B cell (primary cell): ENCODE measurements at regions not wholly inside any gene's neighbourhood (a gene's known extent, or its start where the extent isn't known, plus 50 kb on each side); places are given as distances from the start of the nearest gene placed in this dataset.

ENCODE experiments used
- ATAC-seq: fragments of 200-7000 bp; cut with Tn5 transposase; one replicate; pipeline ENCODE4 v1.10.0; 2021; ENCODE audit warnings: low read depth, mild to moderate bottlenecking, moderate number of reproducible peaks, moderate library complexity
- CTCF ChIA-PET: fragments of 350-600 bp; sonication (Branson Sonifier 250); formaldehyde crosslinking; loops from one replicate; lab custom pipeline; 2021; ENCODE audit warnings: antibody characterized with exemption, inconsistent platforms; lab: Charles Lee
- POLR2A ChIA-PET: fragments of 350-600 bp; sonication (Branson Sonifier 250); formaldehyde crosslinking; loops from one replicate; lab custom pipeline; 2021; ENCODE audit warnings: antibody characterized with exemption; lab: Charles Lee
- DNase-seq: peaks from one replicate; pipeline ENCODE4 v3.0.0; 2013
- H2AFZ ChIP-seq: 2 replicates; pipeline ENCODE4 v1.6.1; 2012; ENCODE audit warnings: mild to moderate bottlenecking, low read depth, low read length; ENCODE audit not compliant: insufficient read depth, poor library complexity, severe bottlenecking
- H3K27ac ChIP-seq, 2 donors: 1 replicate in 1 of 2; 2 replicates in 1 of 2; pipeline ENCODE4 v1.5.1; 2012 to 2013; ENCODE audit warnings: low read length in 2 of 2, mild to moderate bottlenecking in 2 of 2, moderate library complexity in 1 of 2
- H3K27me3 ChIP-seq, 4 experiments: fragments of 200-600 bp in 1 of 4; sonication (generic) in 1 of 4; replicated peaks in 1 of 4; 1 replicate in 2 of 4; 2 replicates in 2 of 4; pipeline versions ENCODE4 v1.6.1 to v1.7.0; 2013 to 2016; ENCODE audit warnings: low read length in 3 of 4, mild to moderate bottlenecking in 2 of 4, mixed read lengths in 1 of 4, moderate library complexity in 1 of 4; ENCODE audit not compliant: insufficient read depth in 4 of 4, control insufficient read depth in 3 of 4; ENCODE audit errors: control extremely low read depth in 1 of 4
- H3K36me3 ChIP-seq, 2 experiments: replicated peaks in 1 of 2; 1 replicate in 1 of 2; 2 replicates in 1 of 2; pipeline versions ENCODE4 v1.6.1 to v1.7.1; 2013; ENCODE audit warnings: low read length in 1 of 2; ENCODE audit not compliant: insufficient read depth in 2 of 2, control insufficient read depth in 1 of 2; ENCODE audit errors: control extremely low read depth in 1 of 2, extremely low read depth in 1 of 2
- H3K4me1 ChIP-seq, 2 donors: fragments of 200-600 bp in 1 of 2; sonication (generic) in 1 of 2; 1 replicate in 1 of 2; 2 replicates in 1 of 2; pipeline versions ENCODE4 v1.5.1 to v1.6.1; 2013 to 2017; ENCODE audit warnings: low read length in 2 of 2; ENCODE audit not compliant: control insufficient read depth in 2 of 2, insufficient read depth in 2 of 2
- H3K4me2 ChIP-seq: replicated peaks from 2 replicates; pipeline ENCODE3; 2012; ENCODE audit warnings: mild to moderate bottlenecking, low read depth, low read length; ENCODE audit not compliant: poor library complexity, severe bottlenecking
- H3K4me3 ChIP-seq, 5 experiments: fragments of 200-600 bp in 1 of 5; sonication (generic) in 1 of 5; 1 replicate in 3 of 5; 2 replicates in 2 of 5; pipeline versions ENCODE4 v1.5.1 to v1.7.0; 2011 to 2016; ENCODE audit warnings: low read length in 4 of 5, mild to moderate bottlenecking in 4 of 5, low read depth in 2 of 5, control low read depth in 1 of 5, moderate library complexity in 1 of 5; ENCODE audit not compliant: insufficient read depth in 1 of 5; ENCODE audit errors: control extremely low read depth in 1 of 5, extremely low read depth in 1 of 5
- H3K79me2 ChIP-seq: fragments of 200-600 bp; sonication (generic); one replicate; pipeline ENCODE4 v1.6.0; 2016; ENCODE audit warnings: low read length; ENCODE audit not compliant: control insufficient read depth, insufficient read depth
- H3K9ac ChIP-seq: fragments of 200-600 bp; sonication (generic); 2 replicates; pipeline ENCODE4 v1.6.1; 2017; ENCODE audit warnings: mild to moderate bottlenecking, low read length, moderate library complexity
- H3K9me3 ChIP-seq, 3 donors: one replicate each; pipeline versions ENCODE4 v1.6.1 to v1.7.1; 2013; ENCODE audit warnings: low read length in 2 of 3; ENCODE audit not compliant: control insufficient read depth in 2 of 3, insufficient read depth in 1 of 3; ENCODE audit errors: control extremely low read depth in 1 of 3
- H4K20me1 ChIP-seq: 2 replicates; pipeline ENCODE4 v1.6.0; 2012; ENCODE audit warnings: mild to moderate bottlenecking, low read length; ENCODE audit not compliant: insufficient read depth, control insufficient read depth, poor library complexity, severe bottlenecking
- H3K27ac Mint-ChIP-seq: one replicate; pipeline ENCODE4 v1.8.0; 2021; ENCODE audit warnings: mixed read lengths
- H3K27me3 Mint-ChIP-seq: one replicate; pipeline ENCODE4 v1.8.0; 2021; ENCODE audit warnings: mixed read lengths
- H3K4me1 Mint-ChIP-seq: one replicate; pipeline ENCODE4 v1.8.0; 2021; ENCODE audit warnings: mixed read lengths
- H3K4me3 Mint-ChIP-seq: one replicate; pipeline ENCODE4 v1.8.0; 2021; ENCODE audit warnings: mixed read lengths
- H3K9me3 Mint-ChIP-seq: one replicate; pipeline ENCODE4 v1.8.0; 2022; ENCODE audit warnings: mixed read lengths; ENCODE audit not compliant: insufficient read depth
- EZH2 ChIP-seq: IDR thresholded peaks from 2 replicates; pipeline ENCODE4 v1.6.1; 2012; ENCODE audit warnings: borderline replicate concordance, low read depth, mild to moderate bottlenecking, moderate library complexity, low read length; ENCODE audit not compliant: insufficient read depth, poor library complexity, severe bottlenecking
- WGBS: methylation state at CpG from one replicate; pipeline ENCODE4 v1.1.5; 2013; ENCODE audit warnings: missing lambda C conversion rate; ENCODE audit not compliant: insufficient coverage; 5-methylcytosine and 5-hydroxymethylcytosine counted together
- intact Hi-C: fragments of 100-400 bp; cut with micrococcal nuclease; formaldehyde crosslinking; loops from one replicate; pipeline ENCODE4 v1.10.0; 2022
- TF ChIP-seq, protein P1 (sequence below): fragments of 200-600 bp; IDR thresholded peaks from one replicate; pipeline ENCODE4 v1.8.0; 2022; ENCODE audit warnings: antibody characterized with exemption, mild to moderate bottlenecking

GRCh38 chr13:107231944-107232343 is 664.0 kb upstream of the ARGLU1 start:
- POLR2A ChIA-PET: no interaction called here
- no peaks in the 10 kb centered on the region for H3K27me3 Mint-ChIP-seq
- WGBS: 75% methylated on average over 5 of the region's 7 CpGs

GRCh38 chr13:107223867-107224266 is 655.9 kb upstream of the ARGLU1 start:
- Mint-ChIP-seq H3K27ac (no peak overlapping the region), H3K9me3 (no peaks in the 10 kb centered on the region), H3K4me1 (no peaks in the 10 kb centered on the region), H3K27me3 (no peaks in the 10 kb centered on the region), H3K4me3 (no peak overlapping the region)
- Histone ChIP-seq H3K79me2 (no peaks in the 10 kb centered on the region), H3K27me3 (no peaks in the 10 kb centered on the region), H4K20me1 (no peaks in the 10 kb centered on the region), H3K4me1 (no peaks in the 10 kb centered on the region), H3K9ac (no peak overlapping the region), H2AFZ (no peak overlapping the region), H3K4me2 (no peak overlapping the region), H3K27ac (no peak overlapping the region), H3K36me3 (no peaks in the 10 kb centered on the region), H3K9me3 (peaks cover 0 to 3% (median 0%) of the 10 kb centered on the region in 3 donors), H3K4me3 (no peak overlapping the region)
- intact Hi-C loops: no loop called here
- ATAC-seq (no peak), DNase-seq (no peak)
- ChIA-PET POLR2A (no interaction called here), CTCF (no interaction called here)
- no peak for TF ChIP-seq EZH2
- TF ChIP-seq, protein P1, sequence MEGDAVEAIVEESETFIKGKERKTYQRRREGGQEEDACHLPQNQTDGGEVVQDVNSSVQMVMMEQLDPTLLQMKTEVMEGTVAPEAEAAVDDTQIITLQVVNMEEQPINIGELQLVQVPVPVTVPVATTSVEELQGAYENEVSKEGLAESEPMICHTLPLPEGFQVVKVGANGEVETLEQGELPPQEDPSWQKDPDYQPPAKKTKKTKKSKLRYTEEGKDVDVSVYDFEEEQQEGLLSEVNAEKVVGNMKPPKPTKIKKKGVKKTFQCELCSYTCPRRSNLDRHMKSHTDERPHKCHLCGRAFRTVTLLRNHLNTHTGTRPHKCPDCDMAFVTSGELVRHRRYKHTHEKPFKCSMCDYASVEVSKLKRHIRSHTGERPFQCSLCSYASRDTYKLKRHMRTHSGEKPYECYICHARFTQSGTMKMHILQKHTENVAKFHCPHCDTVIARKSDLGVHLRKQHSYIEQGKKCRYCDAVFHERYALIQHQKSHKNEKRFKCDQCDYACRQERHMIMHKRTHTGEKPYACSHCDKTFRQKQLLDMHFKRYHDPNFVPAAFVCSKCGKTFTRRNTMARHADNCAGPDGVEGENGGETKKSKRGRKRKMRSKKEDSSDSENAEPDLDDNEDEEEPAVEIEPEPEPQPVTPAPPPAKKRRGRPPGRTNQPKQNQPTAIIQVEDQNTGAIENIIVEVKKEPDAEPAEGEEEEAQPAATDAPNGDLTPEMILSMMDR: no peak

More at GRCh38 chr13:107231944-107232343, 664.0 kb upstream of the ARGLU1 start:
- H4K20me1 ChIP-seq: no peaks in the 10 kb centered on the region
- H3K4me1 ChIP-seq: no peaks in the 10 kb centered on the region
- no peak overlapping the region for H3K27ac ChIP-seq
- H3K4me3 Mint-ChIP-seq: no peak overlapping the region
- no peaks in the 10 kb centered on the region for H3K4me1 Mint-ChIP-seq
- intact Hi-C loops: no loop called here
- no peaks in the 10 kb centered on the region for H3K36me3 ChIP-seq
- no peak overlapping the region for H3K9ac ChIP-seq
- CTCF ChIA-PET: no interaction called here
- ATAC-seq (no peak), DNase-seq (no peak)
- H3K9me3 Mint-ChIP-seq: no peaks in the 10 kb centered on the region
- H3K4me2 ChIP-seq: no peak overlapping the region
- no peak overlapping the region for H3K4me3 ChIP-seq
- peaks cover 0 to 3% (median 0%) of the 10 kb centered on the region in 3 donors for H3K9me3 ChIP-seq
- no peaks in the 10 kb centered on the region for H3K79me2 ChIP-seq
- TF ChIP-seq EZH2: no peak
- TF ChIP-seq, protein P1: no peak
- no peak overlapping the region for H3K27ac Mint-ChIP-seq
- no peaks in the 10 kb centered on the region for H3K27me3 ChIP-seq
- no peak overlapping the region for H2AFZ ChIP-seq
